Suprapubic skin (tissue), 4 donors: ENCODE measurements at regions not wholly inside any gene's neighbourhood (a gene's known extent, or its start where the extent isn't known, plus 50 kb on each side); places are given as distances from the start of the nearest gene placed in this dataset.

Source experiments
- DNase-seq, 2 donors: peaks; one replicate each; pipeline ENCODE4 v3.0.0-alpha.2; 2019; ENCODE audit warnings: low spot score in 2 of 2
- H3K27ac ChIP-seq: fragments of 200-600 bp; sonication (generic); one replicate; pipeline ENCODE4 v1.5.1; 2019
- H3K27me3 ChIP-seq: fragments of 200-600 bp; sonication (generic); one replicate; pipeline ENCODE4 v1.5.1; 2019
- H3K36me3 ChIP-seq: fragments of 200-600 bp; sonication (generic); one replicate; pipeline ENCODE4 v1.5.1; 2019
- H3K4me1 ChIP-seq: fragments of 200-600 bp; sonication (generic); one replicate; pipeline ENCODE4 v1.5.1; 2019
- H3K4me3 ChIP-seq: fragments of 200-600 bp; sonication (generic); one replicate; pipeline ENCODE4 v1.5.1; 2019; ENCODE audit warnings: mild to moderate bottlenecking
- H3K9me3 ChIP-seq: fragments of 200-600 bp; sonication (generic); one replicate; pipeline ENCODE4 v1.5.1; 2019
- EP300 ChIP-seq: sonication (generic); formaldehyde crosslinking; IDR thresholded peaks from one replicate; pipeline ENCODE4 v1.6.1; 2017; ENCODE audit warnings: antibody characterized with exemption
- POLR2A ChIP-seq, 2 donors: fragments of 450-650 bp; IDR thresholded peaks; one replicate each; pipeline ENCODE4 v1.6.1; 2017; ENCODE audit warnings: antibody characterized with exemption in 2 of 2, mild to moderate bottlenecking in 2 of 2, moderate library complexity in 2 of 2
- POLR2AphosphoS5 ChIP-seq, 3 donors: sonication (generic); formaldehyde crosslinking; IDR thresholded peaks; one replicate each; pipeline ENCODE4 v1.6.1; 2017; ENCODE audit warnings: antibody characterized with exemption in 3 of 3
- WGBS: methylation state at CpG from one replicate; pipeline ENCODE4 v1.1.5; 2018; 5-methylcytosine and 5-hydroxymethylcytosine counted together
- TF ChIP-seq, protein P1 (sequence below), 2 donors: fragments of 200-600 bp in 1 of 2; fragments of 450-650 bp in 1 of 2; sonication (generic) in 1 of 2; IDR thresholded peaks; one replicate each; pipeline ENCODE4 v1.5.1; 2016 to 2019; ENCODE audit warnings: antibody characterized with exemption in 2 of 2, mild to moderate bottlenecking in 1 of 2, moderate library complexity in 1 of 2

DNA sequence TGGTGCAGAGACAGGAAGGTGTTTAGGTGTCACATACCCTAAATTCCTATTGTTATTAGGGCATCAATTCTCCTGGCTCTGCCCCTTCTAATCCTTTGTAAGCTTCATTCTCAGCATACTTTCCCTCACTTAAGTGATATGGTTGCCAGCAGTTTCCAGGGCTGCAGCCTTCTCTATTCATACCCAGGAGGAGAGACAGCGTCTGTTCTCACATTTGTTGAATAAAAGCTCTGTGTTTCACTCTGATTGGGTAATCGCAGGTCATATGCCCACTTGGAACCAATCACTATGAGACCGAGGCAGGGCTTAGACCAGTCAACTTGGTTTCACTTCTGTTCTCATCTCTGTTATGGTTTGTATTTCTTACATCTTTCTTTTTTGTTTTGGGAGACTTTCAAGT lies 109.6 kb upstream of the MTPN start:
- no peak for TF ChIP-seq POLR2A (IDR thresholded peaks at IDR 0.05)
- TF ChIP-seq POLR2AphosphoS5 (IDR thresholded peaks at IDR 0.05), result no peak
- TF ChIP-seq, protein P1, sequence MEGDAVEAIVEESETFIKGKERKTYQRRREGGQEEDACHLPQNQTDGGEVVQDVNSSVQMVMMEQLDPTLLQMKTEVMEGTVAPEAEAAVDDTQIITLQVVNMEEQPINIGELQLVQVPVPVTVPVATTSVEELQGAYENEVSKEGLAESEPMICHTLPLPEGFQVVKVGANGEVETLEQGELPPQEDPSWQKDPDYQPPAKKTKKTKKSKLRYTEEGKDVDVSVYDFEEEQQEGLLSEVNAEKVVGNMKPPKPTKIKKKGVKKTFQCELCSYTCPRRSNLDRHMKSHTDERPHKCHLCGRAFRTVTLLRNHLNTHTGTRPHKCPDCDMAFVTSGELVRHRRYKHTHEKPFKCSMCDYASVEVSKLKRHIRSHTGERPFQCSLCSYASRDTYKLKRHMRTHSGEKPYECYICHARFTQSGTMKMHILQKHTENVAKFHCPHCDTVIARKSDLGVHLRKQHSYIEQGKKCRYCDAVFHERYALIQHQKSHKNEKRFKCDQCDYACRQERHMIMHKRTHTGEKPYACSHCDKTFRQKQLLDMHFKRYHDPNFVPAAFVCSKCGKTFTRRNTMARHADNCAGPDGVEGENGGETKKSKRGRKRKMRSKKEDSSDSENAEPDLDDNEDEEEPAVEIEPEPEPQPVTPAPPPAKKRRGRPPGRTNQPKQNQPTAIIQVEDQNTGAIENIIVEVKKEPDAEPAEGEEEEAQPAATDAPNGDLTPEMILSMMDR (IDR thresholded peaks at IDR 0.05), result no peak
- no peak for TF ChIP-seq EP300
- WGBS, result 42% methylated on average over 3 of the region's 3 CpGs
- DNase-seq, result no peak
- Histone ChIP-seq H3K4me3 (peak overlapping the region; percentile 30), H3K27ac (no peak overlapping the region), H3K36me3 (no peaks in the 10 kb centered on the region), H3K27me3 (no peaks in the 10 kb centered on the region), H3K9me3 (no peaks in the 10 kb centered on the region), H3K4me1 (no peaks in the 10 kb centered on the region)

DNA sequence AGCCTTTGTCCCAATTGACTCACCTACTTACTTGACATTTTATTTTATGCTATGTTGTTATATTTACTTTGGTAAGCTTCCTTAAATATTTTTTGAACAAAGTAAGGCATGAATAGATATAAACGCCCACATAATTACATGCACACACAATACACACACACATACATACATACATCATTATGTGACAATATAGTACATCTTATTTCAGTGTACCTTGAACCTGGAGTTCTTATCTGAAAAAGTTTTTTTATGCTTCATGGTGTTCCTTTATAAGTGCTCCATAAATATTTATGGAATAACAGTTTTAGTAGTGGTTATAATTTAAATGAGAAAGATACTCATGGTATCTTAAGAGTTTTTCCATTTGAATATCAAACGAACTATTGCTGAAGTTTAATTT lies 102.8 kb upstream of the MTPN start:
- TF ChIP-seq EP300 (no peak), POLR2A (IDR thresholded peaks at IDR 0.05) (no peak), POLR2AphosphoS5 (IDR thresholded peaks at IDR 0.05) (no peak)
- TF ChIP-seq, protein P1 (IDR thresholded peaks at IDR 0.05), result no peak
- no peaks in the 10 kb centered on the region for H3K4me1 ChIP-seq
- H3K36me3 ChIP-seq, result no peaks in the 10 kb centered on the region
- no peaks in the 10 kb centered on the region for H3K9me3 ChIP-seq
- no peaks in the 10 kb centered on the region for H3K27me3 ChIP-seq
- WGBS, result 78% methylated on average over 2 of the region's 2 CpGs
- H3K4me3 ChIP-seq, result no peak overlapping the region
- no peak for DNase-seq
- H3K27ac ChIP-seq, result no peak overlapping the region

DNA sequence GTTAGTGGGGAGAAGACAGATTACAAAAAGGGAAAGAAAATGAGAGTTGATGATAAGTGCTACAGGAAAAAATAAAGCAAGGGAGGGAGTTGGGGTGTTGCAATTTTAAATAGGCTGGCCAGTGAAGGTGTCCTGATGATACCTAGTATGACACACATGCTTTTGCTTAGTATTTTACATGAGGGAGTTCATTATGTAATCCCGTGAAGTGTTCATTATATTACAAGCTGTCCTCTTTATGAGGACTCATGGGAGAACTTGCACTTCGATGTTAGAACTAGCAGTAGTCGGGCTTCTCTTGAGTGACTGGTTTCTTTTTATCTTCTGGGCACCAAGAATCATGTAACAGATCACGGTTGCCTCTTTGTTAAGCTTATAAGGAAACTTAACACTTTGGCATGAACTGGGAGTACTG lies 102.3 kb upstream of the MTPN start:
- no peaks in the 10 kb centered on the region for H3K36me3 ChIP-seq
- H3K4me3 ChIP-seq, result no peak overlapping the region
- H3K4me1 ChIP-seq, result no peaks in the 10 kb centered on the region
- DNase-seq, result no peak
- no peak for TF ChIP-seq POLR2A (IDR thresholded peaks at IDR 0.05)
- no peak for TF ChIP-seq POLR2AphosphoS5 (IDR thresholded peaks at IDR 0.05)
- TF ChIP-seq, protein P1 (IDR thresholded peaks at IDR 0.05), result no peak
- TF ChIP-seq EP300, result no peak
- no peak overlapping the region for H3K27ac ChIP-seq
- no peaks in the 10 kb centered on the region for H3K27me3 ChIP-seq
- 72% methylated on average over 4 of the region's 4 CpGs for WGBS
- no peaks in the 10 kb centered on the region for H3K9me3 ChIP-seq

GRCh38 chr7:136079066-136079465 lies 101.9 kb upstream of the MTPN start:
- H3K4me3 ChIP-seq, result no peak overlapping the region
- TF ChIP-seq POLR2AphosphoS5 (IDR thresholded peaks at IDR 0.05) (no peak), POLR2A (IDR thresholded peaks at IDR 0.05) (no peak), EP300 (no peak)
- TF ChIP-seq, protein P1 (IDR thresholded peaks at IDR 0.05), result no peak
- no peaks in the 10 kb centered on the region for H3K36me3 ChIP-seq
- WGBS, result 96% methylated on average over 1 of the region's 1 CpG
- no peak overlapping the region for H3K27ac ChIP-seq
- DNase-seq, result no peak
- H3K4me1 ChIP-seq, result no peaks in the 10 kb centered on the region
- no peaks in the 10 kb centered on the region for H3K27me3 ChIP-seq
- H3K9me3 ChIP-seq, result no peaks in the 10 kb centered on the region

DNA sequence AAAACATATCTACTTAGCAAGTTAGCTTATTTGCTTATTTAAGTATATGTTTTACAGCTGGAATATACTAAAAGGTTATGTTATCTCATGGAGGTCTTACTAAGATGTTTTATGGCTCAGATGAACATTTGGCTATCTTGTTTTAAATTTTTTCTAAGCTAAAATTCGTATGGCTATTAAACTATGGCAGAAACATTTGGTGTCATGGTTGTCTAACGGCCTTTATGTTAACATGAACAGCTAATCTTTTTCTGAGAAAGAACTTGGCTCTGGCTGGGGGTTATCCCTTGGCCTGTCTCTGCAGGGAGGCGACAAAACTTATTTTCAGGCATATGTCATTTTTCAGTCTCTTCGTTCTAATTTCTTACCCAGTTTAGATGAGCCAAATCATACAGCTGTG lies 101.5 kb upstream of the MTPN start:
- DNase-seq, result no peak
- 77% methylated on average over 4 of the region's 4 CpGs for WGBS
- no peak overlapping the region for H3K4me3 ChIP-seq
- no peak for TF ChIP-seq POLR2A (IDR thresholded peaks at IDR 0.05)
- TF ChIP-seq, protein P1 (IDR thresholded peaks at IDR 0.05), result no peak
- no peak for TF ChIP-seq POLR2AphosphoS5 (IDR thresholded peaks at IDR 0.05)
- no peak for TF ChIP-seq EP300
- H3K27ac ChIP-seq, result no peak overlapping the region
- H3K36me3 ChIP-seq, result no peaks in the 10 kb centered on the region
- H3K9me3 ChIP-seq, result no peaks in the 10 kb centered on the region
- no peaks in the 10 kb centered on the region for H3K4me1 ChIP-seq
- H3K27me3 ChIP-seq, result no peaks in the 10 kb centered on the region
